ENCODE measurements at regions not wholly inside any gene's neighbourhood (a gene's known extent, or its start where the extent isn't known, plus 50 kb on each side); places are given as distances from the start of the nearest gene placed in this dataset.

DNA sequence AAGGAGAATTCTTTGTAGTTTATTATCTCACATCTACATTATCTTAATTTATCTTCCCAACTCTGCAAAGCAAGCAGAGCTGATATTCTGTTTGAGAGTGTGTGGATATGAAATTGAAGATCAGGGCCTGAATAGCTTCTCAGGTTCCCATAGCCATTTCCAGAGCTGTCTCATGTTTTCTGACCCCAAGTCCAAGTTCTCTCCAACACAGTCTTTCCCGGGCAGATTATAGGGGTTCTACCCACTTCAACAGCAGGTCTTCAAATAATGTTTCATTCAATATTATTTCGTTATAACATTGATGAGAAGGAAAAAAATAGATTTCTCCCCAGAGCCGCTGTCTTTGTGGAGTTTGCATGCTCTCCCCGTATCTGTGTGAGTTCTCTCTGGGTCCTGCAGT, 234.9 kb downstream of the ENC1 start:
- Mint-ChIP-seq H3K9me3 (ENCODE audit: unreplicated experiment) (no peaks in the 10 kb centered on the region), H3K4me3 (ENCODE audit: unreplicated experiment) (no peak overlapping the region), H3K4me1 (ENCODE audit: unreplicated experiment) (peaks cover 11% of the 10 kb centered on the region), H3K27ac (ENCODE audit: unreplicated experiment) (no peak overlapping the region), H3K36me3 (ENCODE audit: low read depth, unreplicated experiment) (no peaks in the 10 kb centered on the region), H3K27me3 (ENCODE audit: unreplicated experiment) (no peaks in the 10 kb centered on the region)
- no peak for DNase-seq (ENCODE audit: low spot score)
- TF ChIP-seq, protein P1, sequence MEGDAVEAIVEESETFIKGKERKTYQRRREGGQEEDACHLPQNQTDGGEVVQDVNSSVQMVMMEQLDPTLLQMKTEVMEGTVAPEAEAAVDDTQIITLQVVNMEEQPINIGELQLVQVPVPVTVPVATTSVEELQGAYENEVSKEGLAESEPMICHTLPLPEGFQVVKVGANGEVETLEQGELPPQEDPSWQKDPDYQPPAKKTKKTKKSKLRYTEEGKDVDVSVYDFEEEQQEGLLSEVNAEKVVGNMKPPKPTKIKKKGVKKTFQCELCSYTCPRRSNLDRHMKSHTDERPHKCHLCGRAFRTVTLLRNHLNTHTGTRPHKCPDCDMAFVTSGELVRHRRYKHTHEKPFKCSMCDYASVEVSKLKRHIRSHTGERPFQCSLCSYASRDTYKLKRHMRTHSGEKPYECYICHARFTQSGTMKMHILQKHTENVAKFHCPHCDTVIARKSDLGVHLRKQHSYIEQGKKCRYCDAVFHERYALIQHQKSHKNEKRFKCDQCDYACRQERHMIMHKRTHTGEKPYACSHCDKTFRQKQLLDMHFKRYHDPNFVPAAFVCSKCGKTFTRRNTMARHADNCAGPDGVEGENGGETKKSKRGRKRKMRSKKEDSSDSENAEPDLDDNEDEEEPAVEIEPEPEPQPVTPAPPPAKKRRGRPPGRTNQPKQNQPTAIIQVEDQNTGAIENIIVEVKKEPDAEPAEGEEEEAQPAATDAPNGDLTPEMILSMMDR (IDR thresholded peaks at IDR 0.05; ENCODE audit: unreplicated experiment), result no peak

DNA sequence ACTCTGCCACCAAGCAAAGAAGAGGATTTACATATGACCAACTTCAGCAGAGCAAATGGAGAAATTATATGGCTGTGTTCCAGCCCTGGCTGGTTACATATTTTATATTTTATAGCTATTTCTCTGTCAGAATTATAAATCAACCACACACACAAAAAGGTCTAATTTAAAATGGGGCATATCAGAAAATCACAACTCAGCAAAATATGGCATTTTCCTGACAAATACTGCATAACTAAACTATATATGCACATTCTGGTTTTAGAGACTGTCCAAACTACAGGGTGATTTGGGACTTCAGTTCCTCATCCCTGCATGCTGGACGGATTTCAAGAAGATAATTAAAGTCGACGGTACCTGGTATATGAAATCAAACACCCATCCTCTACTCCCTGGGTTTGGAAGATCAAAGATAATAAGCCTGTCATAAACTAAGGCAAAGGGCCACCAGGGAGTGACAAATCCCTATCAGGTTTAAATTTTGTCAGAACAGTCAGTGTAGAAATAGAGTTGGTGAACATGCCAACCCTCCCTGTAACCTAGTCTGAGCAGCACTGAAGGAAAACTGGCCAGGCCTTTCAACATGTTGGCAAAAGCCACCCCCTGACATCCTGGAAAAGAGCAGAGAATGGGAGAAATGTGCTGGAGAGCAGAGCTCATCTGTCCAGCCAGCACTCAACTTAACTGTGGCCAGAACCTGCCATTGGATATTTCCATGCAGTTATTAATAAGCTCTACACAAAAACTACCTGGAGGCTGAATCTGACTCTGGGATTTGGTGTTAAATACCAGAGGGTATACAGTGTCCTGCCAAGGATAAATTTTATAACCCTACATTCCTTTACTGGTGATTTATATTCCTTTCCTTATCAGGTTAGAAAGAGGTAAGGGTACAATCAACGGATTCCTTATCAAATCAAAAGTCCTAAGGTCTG, 235.7 kb downstream of the ENC1 start:
- Mint-ChIP-seq H3K27me3 (ENCODE audit: unreplicated experiment) (no peaks in the 10 kb centered on the region), H3K27ac (ENCODE audit: unreplicated experiment) (no peak overlapping the region), H3K9me3 (ENCODE audit: unreplicated experiment) (no peaks in the 10 kb centered on the region), H3K36me3 (ENCODE audit: low read depth, unreplicated experiment) (no peaks in the 10 kb centered on the region), H3K4me1 (ENCODE audit: unreplicated experiment) (peaks cover 11% of the 10 kb centered on the region), H3K4me3 (ENCODE audit: unreplicated experiment) (no peak overlapping the region)
- TF ChIP-seq, protein P1 (IDR thresholded peaks at IDR 0.05; ENCODE audit: unreplicated experiment), result no peak
- no peak for DNase-seq (ENCODE audit: low spot score)

DNA sequence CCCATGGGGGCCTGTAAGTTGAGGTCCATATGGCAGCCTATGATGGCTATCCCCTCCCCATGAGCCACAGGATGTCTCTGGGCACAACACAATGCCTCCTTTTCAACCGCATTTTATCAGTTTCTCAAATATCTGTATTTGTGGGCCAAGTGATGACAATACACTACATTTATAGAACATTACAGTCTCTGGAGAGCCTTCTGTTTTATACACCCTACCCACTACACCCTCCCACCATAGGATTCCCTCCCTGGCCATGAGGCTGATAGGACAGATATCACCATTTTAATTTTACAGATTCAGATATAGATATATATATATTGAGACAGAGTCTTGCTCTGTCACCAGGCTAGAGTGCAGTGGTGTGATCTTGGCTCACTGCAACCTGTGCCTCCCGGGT, 236.8 kb downstream of the ENC1 start:
- H3K27ac Mint-ChIP-seq (ENCODE audit: unreplicated experiment), result no peak overlapping the region
- H3K4me3 Mint-ChIP-seq (ENCODE audit: unreplicated experiment), result no peak overlapping the region
- no peaks in the 10 kb centered on the region for H3K27me3 Mint-ChIP-seq (ENCODE audit: unreplicated experiment)
- H3K4me1 Mint-ChIP-seq (ENCODE audit: unreplicated experiment), result peaks cover 11% of the 10 kb centered on the region
- TF ChIP-seq, protein P1 (IDR thresholded peaks at IDR 0.05; ENCODE audit: unreplicated experiment), result no peak
- DNase-seq (ENCODE audit: low spot score), result no peak
- H3K9me3 Mint-ChIP-seq (ENCODE audit: unreplicated experiment), result no peaks in the 10 kb centered on the region
- no peaks in the 10 kb centered on the region for H3K36me3 Mint-ChIP-seq (ENCODE audit: low read depth, unreplicated experiment)

DNA sequence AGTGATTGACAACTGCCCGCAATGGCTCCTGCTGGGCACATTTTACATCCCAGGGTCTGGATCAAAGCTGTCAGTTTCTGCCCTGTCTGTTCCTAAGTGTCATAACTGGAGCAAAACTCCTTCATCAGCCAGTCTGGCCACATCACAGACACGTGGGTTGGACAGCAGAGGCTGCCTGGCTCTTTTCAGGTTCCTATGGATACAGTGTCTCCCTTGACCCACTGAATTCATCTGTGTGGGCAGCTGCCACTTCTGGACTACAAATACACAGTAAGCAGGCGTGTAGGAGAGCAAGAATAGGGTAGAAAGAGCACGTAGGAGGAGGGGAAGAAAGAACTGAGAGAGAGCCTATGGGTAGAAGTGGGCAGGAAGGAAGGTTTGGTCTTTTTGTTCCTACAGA, 238.0 kb downstream of the ENC1 start:
- H3K9me3 Mint-ChIP-seq (ENCODE audit: unreplicated experiment), result no peaks in the 10 kb centered on the region
- peaks cover 5% of the 10 kb centered on the region for H3K4me1 Mint-ChIP-seq (ENCODE audit: unreplicated experiment)
- TF ChIP-seq, protein P1 (IDR thresholded peaks at IDR 0.05; ENCODE audit: unreplicated experiment), result no peak
- no peak for DNase-seq (ENCODE audit: low spot score)
- no peaks in the 10 kb centered on the region for H3K36me3 Mint-ChIP-seq (ENCODE audit: low read depth, unreplicated experiment)
- H3K27me3 Mint-ChIP-seq (ENCODE audit: unreplicated experiment), result no peaks in the 10 kb centered on the region
- H3K27ac Mint-ChIP-seq (ENCODE audit: unreplicated experiment), result no peak overlapping the region
- H3K4me3 Mint-ChIP-seq (ENCODE audit: unreplicated experiment), result no peak overlapping the region

DNA sequence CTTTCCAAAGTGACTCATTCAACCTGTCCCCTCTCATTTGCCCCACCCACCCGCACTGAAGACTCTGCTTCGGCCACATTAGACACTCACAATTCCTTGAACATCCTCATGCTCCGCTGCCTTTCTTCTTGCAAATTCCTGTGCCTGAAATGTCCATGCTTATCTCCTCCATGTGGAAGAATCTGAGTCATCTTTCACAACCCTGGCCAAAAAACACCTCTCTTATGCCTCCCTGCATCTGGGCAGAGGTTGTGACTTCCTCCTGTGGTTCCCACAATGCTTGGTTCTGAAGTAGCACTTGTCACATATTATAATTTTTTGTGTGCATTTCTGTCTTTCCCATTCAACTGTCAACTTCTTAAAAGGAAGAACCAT, 238.6 kb downstream of the ENC1 start:
- H3K27me3 Mint-ChIP-seq (ENCODE audit: unreplicated experiment), result no peaks in the 10 kb centered on the region

More for the DNA sequence above, 238.6 kb downstream of the ENC1 start:
- Mint-ChIP-seq H3K27ac (ENCODE audit: unreplicated experiment) (no peak overlapping the region), H3K36me3 (ENCODE audit: low read depth, unreplicated experiment) (no peaks in the 10 kb centered on the region), H3K4me1 (ENCODE audit: unreplicated experiment) (peaks cover 5% of the 10 kb centered on the region), H3K4me3 (ENCODE audit: unreplicated experiment) (no peak overlapping the region), H3K9me3 (ENCODE audit: unreplicated experiment) (no peaks in the 10 kb centered on the region)
- TF ChIP-seq, protein P1 (IDR thresholded peaks at IDR 0.05; ENCODE audit: unreplicated experiment), result no peak
- DNase-seq (ENCODE audit: low spot score), result no peak

Data from endothelial cell (in vitro differentiated cells).